HG03439 (cell line): ENCODE measurements at regions not wholly inside any gene's neighbourhood (a gene's known extent, or its start where the extent isn't known, plus 50 kb on each side); places are given as distances from the start of the nearest gene placed in this dataset.
"Not testable (repeated sequence)": the region's sequence is repeated elsewhere in the genome, so short reads cannot be mapped to it uniquely, and the experiment has no call there.

ENCODE experiments used
- ATAC-seq: cut with Tn5 transposase; IDR thresholded peaks from one replicate; pipeline ENCODE4 v1.9.1; 2021; ENCODE audit warnings: mild to moderate bottlenecking, moderate library complexity; ENCODE audit not compliant: unreplicated experiment

- ATAC-seq: no peak
Measured at GRCh38 chr6:79431537-79431933, 105.7 kb downstream of the LCA5 start.

GRCh38 chr6:79430913-79431536 lies 106.2 kb downstream of the LCA5 start:
- no peak for ATAC-seq

DNA sequence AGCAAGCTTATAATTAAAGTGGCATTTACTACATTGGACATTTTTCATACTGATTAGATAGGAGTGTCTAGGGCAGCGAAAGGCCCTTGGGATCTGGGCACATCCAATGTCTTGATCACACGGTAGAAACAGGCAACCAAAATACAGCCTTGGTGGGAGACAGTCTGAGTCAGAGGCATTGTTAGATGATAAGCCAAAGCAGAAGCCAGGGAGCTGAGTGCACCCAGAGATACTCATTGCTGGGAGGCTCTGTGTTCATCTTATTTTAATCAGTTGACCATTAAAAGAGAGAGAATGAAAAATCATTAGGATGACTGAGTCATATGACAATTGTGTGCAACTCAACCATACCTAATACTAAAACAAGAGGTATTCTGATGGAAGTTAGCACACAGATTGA lies 109.5 kb downstream of the LCA5 start:
- ATAC-seq: no peak

DNA sequence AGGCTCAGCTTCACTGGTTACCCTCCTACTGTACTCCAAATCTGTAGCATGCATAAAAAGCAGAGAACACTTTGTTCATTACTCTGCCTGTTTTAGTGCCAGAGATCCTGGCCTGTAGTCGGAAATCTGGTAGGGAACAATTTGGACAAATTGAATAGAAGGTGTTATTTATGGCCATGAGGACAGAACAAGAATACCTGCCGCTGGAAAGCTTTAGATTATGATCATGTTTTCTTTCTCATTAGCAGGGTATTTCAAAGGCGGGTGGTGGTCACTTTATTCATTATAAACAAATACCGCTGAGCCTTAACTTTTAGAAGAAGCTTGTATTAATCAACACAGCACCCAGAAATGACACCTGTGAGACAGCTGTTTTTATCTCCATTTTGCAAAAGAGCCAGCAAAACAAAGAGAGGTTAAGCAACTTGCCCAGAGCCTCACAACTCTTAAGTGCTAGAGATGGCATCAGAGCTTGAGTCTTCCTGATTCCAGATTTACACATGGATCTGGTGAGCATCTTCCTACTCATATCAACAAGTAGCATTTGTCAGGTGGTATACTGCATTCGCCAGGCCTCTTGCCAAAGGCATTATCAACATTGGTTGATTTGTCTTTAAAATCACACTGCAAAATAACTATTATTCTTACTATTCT lies 110.5 kb downstream of the LCA5 start:
- no peak for ATAC-seq

DNA sequence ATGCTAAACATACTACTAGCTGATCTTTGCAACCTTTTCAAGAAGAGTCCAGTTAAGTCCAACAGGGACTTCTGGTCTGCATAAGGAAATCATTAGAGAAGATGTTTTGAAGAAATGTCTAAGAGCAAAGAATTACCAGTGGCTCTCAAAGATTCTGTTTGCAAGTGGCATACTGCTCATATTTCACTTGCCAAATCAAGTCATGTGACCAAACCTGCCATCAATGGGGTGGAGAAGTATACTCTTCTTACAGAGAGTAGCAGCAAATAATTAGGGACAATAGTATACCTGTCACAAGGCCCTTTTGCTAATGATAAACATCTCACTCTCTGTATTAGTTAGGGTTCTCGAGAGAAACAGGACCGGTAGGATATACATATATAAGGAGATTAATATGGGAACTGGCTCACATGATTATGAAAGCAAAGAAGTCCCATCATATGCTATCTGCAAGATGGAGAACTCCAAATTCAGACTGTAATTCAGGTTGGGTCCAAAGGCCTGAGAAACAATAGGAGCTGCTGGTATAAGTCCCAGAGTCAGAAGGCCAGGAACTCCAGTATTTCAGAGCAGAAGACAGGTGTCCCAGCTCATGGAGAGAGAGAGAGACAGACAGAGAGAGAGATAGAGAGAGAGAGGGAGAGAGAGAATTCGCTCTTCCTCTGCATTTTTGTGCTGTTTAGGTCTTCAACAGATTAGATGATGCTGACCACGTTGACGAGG lies 111.5 kb downstream of the LCA5 start:
- no peak for ATAC-seq

- no peak for ATAC-seq
Measured at GRCh38 chr6:79423216-79423615, 114.0 kb downstream of the LCA5 start.

DNA sequence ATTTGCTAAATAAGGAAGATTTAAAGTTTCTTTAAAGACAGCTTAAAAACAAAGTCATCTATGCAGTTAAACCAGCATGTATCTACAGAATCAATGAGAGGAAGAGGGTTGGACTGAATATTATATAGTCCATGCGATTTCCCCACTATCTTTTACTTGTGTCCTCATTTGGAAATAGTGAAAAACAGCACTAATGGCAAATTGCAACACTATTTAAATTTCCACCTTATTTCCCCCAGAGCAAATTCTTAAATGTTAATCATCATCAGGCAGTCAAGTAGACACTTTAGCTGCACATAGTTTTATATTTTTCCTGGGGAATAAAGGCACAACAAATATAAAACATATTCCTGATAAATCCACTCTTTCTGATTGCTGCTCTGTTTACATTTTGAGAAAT lies 114.6 kb downstream of the LCA5 start:
- no peak for ATAC-seq

- peak; percentile 81 for ATAC-seq
Measured at GRCh38 chr6:79421707-79422484, 115.3 kb downstream of the LCA5 start.

DNA sequence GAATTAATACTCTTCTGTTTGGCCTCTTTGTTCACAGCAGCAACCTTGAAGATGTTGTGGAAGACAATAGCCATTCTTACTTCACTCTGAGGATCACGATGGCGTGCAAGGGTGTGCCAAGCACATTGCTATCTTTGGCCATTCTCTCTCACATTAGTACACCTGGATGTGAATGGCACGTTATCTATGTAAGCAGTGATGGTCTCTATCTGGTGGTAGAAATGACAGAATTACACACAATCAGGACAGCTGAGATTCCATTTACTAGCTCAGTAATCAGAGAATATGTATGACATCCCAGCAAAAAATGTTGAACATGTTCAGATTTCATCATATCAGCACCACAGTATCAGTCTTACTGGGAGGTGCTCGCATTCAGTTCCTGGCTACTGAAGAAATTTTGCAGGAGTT lies 116.2 kb downstream of the LCA5 start:
- no peak for ATAC-seq

DNA sequence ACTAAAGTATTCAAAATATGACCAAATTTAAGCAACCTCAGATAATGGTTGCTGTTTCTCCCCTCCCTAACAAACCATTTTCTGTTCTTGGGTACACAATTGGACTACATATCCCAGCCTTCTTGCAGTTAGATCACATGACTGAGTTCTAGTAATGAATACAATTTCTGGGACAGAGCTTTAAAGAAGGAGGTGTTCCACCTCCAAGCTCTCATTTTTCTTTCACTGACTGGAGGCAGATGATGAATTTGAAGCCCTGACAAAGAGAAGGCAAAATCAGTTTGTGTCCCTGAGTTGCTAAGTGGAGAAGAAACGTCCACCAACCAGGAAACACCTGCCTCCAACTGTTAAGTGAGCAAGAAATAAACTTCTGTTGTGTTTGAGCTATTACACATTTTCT lies 117.2 kb downstream of the LCA5 start:
- ATAC-seq: no peak

DNA sequence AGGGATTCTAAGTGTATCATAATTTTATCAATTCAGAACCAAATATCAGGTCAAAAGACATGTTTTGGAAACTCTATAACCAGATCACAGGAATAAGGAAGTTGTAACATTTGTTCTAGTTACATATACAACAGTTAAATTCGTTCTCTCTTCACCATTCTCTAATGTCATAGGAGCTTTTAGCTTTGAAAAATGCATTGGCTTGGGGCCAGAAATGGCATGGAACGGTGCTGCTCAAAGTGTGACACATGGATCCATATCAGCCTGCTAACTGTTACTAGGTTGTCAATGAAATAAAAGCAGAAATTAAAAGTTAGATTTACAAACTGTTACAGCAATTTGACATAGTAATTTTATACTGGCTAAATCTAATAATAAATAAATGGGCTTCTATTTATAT lies 120.3 kb downstream of the LCA5 start:
- ATAC-seq: no peak

- no peak for ATAC-seq
Measured at GRCh38 chr6:79413562-79414002, 123.6 kb downstream of the LCA5 start.

GRCh38 chr6:79410806-79411205 lies 126.4 kb downstream of the LCA5 start:
- no peak for ATAC-seq

- no peak for ATAC-seq
Measured at GRCh38 chr6:79408256-79408974, 128.8 kb downstream of the LCA5 start.

GRCh38 chr6:79404677-79405076 lies 132.6 kb downstream of the LCA5 start:
- ATAC-seq: no peak

- ATAC-seq: no peak
Measured at GRCh38 chr6:79404261-79404660, 133.0 kb downstream of the LCA5 start.

DNA sequence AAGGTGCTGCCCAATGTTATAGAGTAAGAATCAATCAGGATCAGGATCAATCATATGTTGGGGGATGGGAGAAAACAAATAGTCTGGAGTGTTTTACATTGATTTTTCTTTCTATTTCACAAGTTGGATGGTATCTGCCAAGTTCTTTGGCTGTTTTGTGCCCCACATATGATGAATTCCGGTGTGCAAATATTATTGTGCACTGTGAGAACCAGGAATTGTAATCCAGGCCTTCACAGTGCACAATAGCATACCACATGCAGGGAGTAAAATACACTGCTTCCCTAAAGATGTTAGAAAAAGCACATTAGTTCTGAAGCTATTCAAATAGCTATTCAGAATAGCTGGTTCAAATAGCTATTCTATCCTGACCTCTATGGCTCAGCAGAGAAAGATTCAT lies 133.7 kb downstream of the LCA5 start:
- ATAC-seq: no peak

- no peak for ATAC-seq
Measured at GRCh38 chr6:79403086-79403485, 134.1 kb downstream of the LCA5 start.

- ATAC-seq: no peak
Measured at GRCh38 chr6:79399499-79399898, 137.7 kb downstream of the LCA5 start.

GRCh38 chr6:79398617-79399016 lies 138.6 kb downstream of the LCA5 start:
- not testable (repeated sequence) for ATAC-seq

DNA sequence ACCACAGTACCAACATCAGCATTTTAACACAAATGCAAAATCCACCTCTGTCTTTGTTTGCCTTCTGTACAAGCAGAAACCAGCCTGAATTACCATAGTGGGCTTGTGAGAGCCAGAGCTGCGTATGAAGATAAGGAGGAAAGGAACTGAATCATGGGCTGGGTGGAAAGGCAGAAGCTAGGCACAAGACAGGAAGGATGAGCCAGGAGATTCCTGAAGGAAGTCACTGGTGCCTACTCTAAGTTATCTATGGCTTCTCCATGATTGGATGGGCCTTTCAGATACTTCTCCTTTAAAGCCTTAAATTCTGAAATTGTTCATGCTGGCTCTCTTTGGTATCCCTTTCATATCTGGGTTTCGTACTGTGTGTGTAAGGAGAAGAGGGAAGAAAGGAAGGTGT lies 140.6 kb downstream of the LCA5 start:
- ATAC-seq: no peak
